IPS-NIHi11 (cell line): ENCODE measurements at regions not wholly inside any gene's neighbourhood (a gene's known extent, or its start where the extent isn't known, plus 50 kb on each side); places are given as distances from the start of the nearest gene placed in this dataset.

Experiments used
- DNase-seq: peaks from one replicate; pipeline ENCODE4 v3.0.0; 2012; ENCODE audit warnings: mixed read lengths, low spot score

GRCh38 chr13:22128441-22129408 lies 457.9 kb downstream of the FGF9 start:
- no peak for DNase-seq

- DNase-seq: no peak
Measured at GRCh38 chr13:22130254-22130653, 459.4 kb downstream of the FGF9 start.

- no peak for DNase-seq
Measured at GRCh38 chr13:22134261-22134660, 463.4 kb downstream of the FGF9 start.

GRCh38 chr13:22135446-22135845 lies 464.6 kb downstream of the FGF9 start:
- no peak for DNase-seq

- no peak for DNase-seq
Measured at GRCh38 chr13:22137361-22138050, 466.6 kb downstream of the FGF9 start.

GRCh38 chr13:22138947-22139346 lies 468.1 kb downstream of the FGF9 start:
- DNase-seq: no peak

GRCh38 chr13:22141716-22142115 lies 470.8 kb downstream of the FGF9 start:
- no peak for DNase-seq

- no peak for DNase-seq
Measured at GRCh38 chr13:22143671-22144070, 472.8 kb downstream of the FGF9 start.

GRCh38 chr13:22144806-22145205 lies 473.9 kb downstream of the FGF9 start:
- no peak for DNase-seq

- no peak for DNase-seq
Measured at GRCh38 chr13:22148187-22148586, 477.3 kb downstream of the FGF9 start.

GRCh38 chr13:22152751-22153150 lies 481.9 kb downstream of the FGF9 start:
- DNase-seq: no peak

- DNase-seq: no peak
Measured at GRCh38 chr13:22154041-22154440, 483.2 kb downstream of the FGF9 start.

GRCh38 chr13:22161871-22162270 lies 491.0 kb downstream of the FGF9 start:
- no peak for DNase-seq

- DNase-seq: no peak
Measured at GRCh38 chr13:22162889-22163288, 492.0 kb downstream of the FGF9 start.

- DNase-seq: no peak
Measured at GRCh38 chr13:22168437-22169190, 497.7 kb downstream of the FGF9 start.

- DNase-seq: no peak
Measured at GRCh38 chr13:22169473-22169872, 498.6 kb downstream of the FGF9 start.

GRCh38 chr13:22173610-22174009 lies 502.7 kb downstream of the FGF9 start:
- DNase-seq: no peak

GRCh38 chr13:22175241-22175640 lies 504.4 kb downstream of the FGF9 start:
- peak; percentile 33 for DNase-seq

- peak; percentile 10 for DNase-seq
Measured at GRCh38 chr13:22175815-22176214, 504.9 kb downstream of the FGF9 start.

- no peak for DNase-seq
Measured at GRCh38 chr13:22176968-22177520, 506.2 kb downstream of the FGF9 start.

GRCh38 chr13:22178878-22179277 lies 508.0 kb downstream of the FGF9 start:
- DNase-seq: no peak

GRCh38 chr13:22187329-22187728 lies 516.5 kb downstream of the FGF9 start:
- no peak for DNase-seq
